ENCODE measurements at regions not wholly inside any gene's neighbourhood (a gene's known extent, or its start where the extent isn't known, plus 50 kb on each side); places are given as distances from the start of the nearest gene placed in this dataset.

DNA sequence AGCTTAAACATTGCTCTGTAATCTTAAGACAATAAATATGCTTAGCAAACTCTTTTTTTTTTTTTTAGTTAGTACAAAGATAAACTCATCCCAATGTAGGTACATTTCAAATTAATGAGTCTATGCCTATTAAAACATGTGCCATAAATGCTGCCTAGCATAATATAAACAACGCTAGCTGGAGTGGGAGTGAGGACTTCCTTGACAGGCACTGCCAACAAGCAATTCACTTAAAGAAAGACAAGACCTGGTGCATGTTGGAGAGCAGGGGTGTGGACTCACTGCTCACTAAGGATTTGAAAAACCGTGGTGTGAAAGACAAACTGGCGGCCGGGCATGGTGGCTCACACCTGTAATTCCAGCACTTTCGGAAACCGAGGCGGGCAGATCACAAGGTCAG lies 187.2 kb upstream of the RGS6 start:
- H3K9me3 ChIP-seq (ENCODE audit: control insufficient read depth in 4 of 4, insufficient read depth in 3 of 4, low read length in 3 of 4) = peaks cover 0 to 19% (median 4%) of the 10 kb centered on the region in 4 donors
- H3K27ac ChIP-seq (ENCODE audit: low read depth in 1 of 2, low read length in 1 of 2) = no peak overlapping the region
- H3K9ac ChIP-seq (ENCODE audit: insufficient read depth in 1 of 2, low read length in 2 of 2) = no peak overlapping the region
- ATAC-seq (ENCODE audit: insufficient read depth, low FRiP score) = no peak
- 69 to 92% methylated on average over 7 of the region's 7 CpGs for WGBS, 2 donors
- peaks cover 0 to 2% (median 0%) of the 10 kb centered on the region in 5 donors for H3K4me1 ChIP-seq (ENCODE audit: control insufficient read depth in 5 of 5, insufficient read depth in 5 of 5, low read length in 5 of 5)
- H3K27me3 ChIP-seq (ENCODE audit: control insufficient read depth in 3 of 3, insufficient read depth in 3 of 3, low read length in 2 of 3) = no peaks in the 10 kb centered on the region
- DNase-seq = no peak
- no peaks in the 10 kb centered on the region for H3K36me3 ChIP-seq (ENCODE audit: control insufficient read depth in 4 of 4, insufficient read depth in 4 of 4, low read length in 4 of 4)
- TF ChIP-seq, protein P1, sequence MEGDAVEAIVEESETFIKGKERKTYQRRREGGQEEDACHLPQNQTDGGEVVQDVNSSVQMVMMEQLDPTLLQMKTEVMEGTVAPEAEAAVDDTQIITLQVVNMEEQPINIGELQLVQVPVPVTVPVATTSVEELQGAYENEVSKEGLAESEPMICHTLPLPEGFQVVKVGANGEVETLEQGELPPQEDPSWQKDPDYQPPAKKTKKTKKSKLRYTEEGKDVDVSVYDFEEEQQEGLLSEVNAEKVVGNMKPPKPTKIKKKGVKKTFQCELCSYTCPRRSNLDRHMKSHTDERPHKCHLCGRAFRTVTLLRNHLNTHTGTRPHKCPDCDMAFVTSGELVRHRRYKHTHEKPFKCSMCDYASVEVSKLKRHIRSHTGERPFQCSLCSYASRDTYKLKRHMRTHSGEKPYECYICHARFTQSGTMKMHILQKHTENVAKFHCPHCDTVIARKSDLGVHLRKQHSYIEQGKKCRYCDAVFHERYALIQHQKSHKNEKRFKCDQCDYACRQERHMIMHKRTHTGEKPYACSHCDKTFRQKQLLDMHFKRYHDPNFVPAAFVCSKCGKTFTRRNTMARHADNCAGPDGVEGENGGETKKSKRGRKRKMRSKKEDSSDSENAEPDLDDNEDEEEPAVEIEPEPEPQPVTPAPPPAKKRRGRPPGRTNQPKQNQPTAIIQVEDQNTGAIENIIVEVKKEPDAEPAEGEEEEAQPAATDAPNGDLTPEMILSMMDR (IDR thresholded peaks at IDR 0.05; ENCODE audit: control extremely low read depth, extremely low read depth) = no peak
- H3K4me3 ChIP-seq = no peak overlapping the region

DNA sequence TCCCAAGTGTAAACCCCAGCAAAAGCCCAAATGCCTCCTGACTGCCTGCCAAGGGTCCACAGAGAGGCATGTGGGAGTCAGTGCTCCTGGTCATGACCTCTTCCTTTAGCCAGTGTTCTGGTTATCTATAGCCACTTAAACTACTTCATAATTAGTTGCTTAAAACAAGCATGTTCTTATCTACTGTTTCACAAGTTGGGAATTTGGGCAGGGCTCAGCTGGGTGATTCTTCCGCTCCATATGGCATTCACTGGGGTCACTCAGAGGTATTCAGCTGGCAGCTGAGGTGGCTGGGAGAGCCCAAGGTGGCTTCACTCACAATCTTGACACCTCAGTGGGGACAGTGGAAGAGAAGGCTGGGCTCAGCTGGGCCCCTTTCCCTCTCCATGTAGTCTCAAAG lies 184.0 kb upstream of the RGS6 start:
- H3K27me3 ChIP-seq (ENCODE audit: control insufficient read depth in 3 of 3, insufficient read depth in 3 of 3, low read length in 2 of 3) = no peaks in the 10 kb centered on the region
- no peak overlapping the region for H3K9ac ChIP-seq (ENCODE audit: insufficient read depth in 1 of 2, low read length in 2 of 2)
- ATAC-seq (ENCODE audit: insufficient read depth, low FRiP score) (no peak), DNase-seq (no peak)
- no peaks in the 10 kb centered on the region for H3K36me3 ChIP-seq (ENCODE audit: control insufficient read depth in 4 of 4, insufficient read depth in 4 of 4, low read length in 4 of 4)
- TF ChIP-seq, protein P1 (IDR thresholded peaks at IDR 0.05; ENCODE audit: control extremely low read depth, extremely low read depth) = no peak
- no peak overlapping the region for H3K4me3 ChIP-seq
- peaks cover 0 to 19% (median 4%) of the 10 kb centered on the region in 4 donors for H3K9me3 ChIP-seq (ENCODE audit: control insufficient read depth in 4 of 4, insufficient read depth in 3 of 4, low read length in 3 of 4)
- H3K4me1 ChIP-seq (ENCODE audit: control insufficient read depth in 5 of 5, insufficient read depth in 5 of 5, low read length in 5 of 5) = peaks cover 0 to 4% (median 0%) of the 10 kb centered on the region in 5 donors
- 98 to 100% methylated on average over 1 of the region's 1 CpG for WGBS, 2 donors
- no peak overlapping the region for H3K27ac ChIP-seq (ENCODE audit: low read depth in 1 of 2, low read length in 1 of 2)

DNA sequence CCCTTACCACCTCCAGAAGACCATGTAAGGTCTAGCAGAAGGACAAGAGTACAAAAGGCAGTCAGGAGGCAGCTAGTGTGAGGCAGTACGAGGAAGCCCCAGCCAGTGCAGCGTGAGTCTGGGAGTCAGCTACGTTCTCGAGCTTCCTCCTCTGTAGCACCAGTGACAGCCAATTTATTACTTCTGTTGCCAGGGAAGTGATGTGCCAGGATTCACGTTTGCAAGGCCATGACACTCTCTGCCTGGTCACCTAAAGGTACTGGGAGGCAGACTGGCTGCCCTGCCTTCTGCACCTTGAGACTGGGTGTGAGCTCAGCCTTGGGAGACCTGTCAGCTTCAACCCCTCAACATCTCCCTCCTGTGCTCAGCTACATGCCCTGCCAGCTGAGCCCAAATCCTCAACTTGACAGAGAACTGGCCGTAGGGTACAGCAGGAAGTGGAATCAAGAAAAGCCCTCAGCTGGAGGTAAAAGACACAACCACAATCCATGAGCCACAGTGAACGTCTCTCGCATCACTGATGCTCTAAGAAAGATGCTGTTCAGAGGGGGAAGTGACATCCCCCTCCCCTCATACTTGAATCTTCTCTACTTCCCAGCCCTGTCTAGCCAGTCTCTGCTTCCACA lies 182.5 kb upstream of the RGS6 start:
- TF ChIP-seq, protein P1 (IDR thresholded peaks at IDR 0.05; ENCODE audit: control extremely low read depth, extremely low read depth) = no peak
- Histone ChIP-seq H3K4me3 (no peak overlapping the region), H3K36me3 (ENCODE audit: control insufficient read depth in 4 of 4, insufficient read depth in 4 of 4, low read length in 4 of 4) (no peaks in the 10 kb centered on the region), H3K27me3 (ENCODE audit: control insufficient read depth in 3 of 3, insufficient read depth in 3 of 3, low read length in 2 of 3) (no peaks in the 10 kb centered on the region), H3K9ac (ENCODE audit: insufficient read depth in 1 of 2, low read length in 2 of 2) (no peak overlapping the region), H3K27ac (ENCODE audit: low read depth in 1 of 2, low read length in 1 of 2) (no peak overlapping the region), H3K4me1 (ENCODE audit: control insufficient read depth in 5 of 5, insufficient read depth in 5 of 5, low read length in 5 of 5) (peaks cover 0 to 6% (median 0%) of the 10 kb centered on the region in 5 donors), H3K9me3 (ENCODE audit: control insufficient read depth in 4 of 4, insufficient read depth in 3 of 4, low read length in 3 of 4) (peaks cover 0 to 19% (median 4%) of the 10 kb centered on the region in 4 donors)
- 32 to 49% methylated on average over 8 of the region's 8 CpGs for WGBS, 2 donors
- ATAC-seq (ENCODE audit: insufficient read depth, low FRiP score) = no peak
- DNase-seq = no peak

DNA sequence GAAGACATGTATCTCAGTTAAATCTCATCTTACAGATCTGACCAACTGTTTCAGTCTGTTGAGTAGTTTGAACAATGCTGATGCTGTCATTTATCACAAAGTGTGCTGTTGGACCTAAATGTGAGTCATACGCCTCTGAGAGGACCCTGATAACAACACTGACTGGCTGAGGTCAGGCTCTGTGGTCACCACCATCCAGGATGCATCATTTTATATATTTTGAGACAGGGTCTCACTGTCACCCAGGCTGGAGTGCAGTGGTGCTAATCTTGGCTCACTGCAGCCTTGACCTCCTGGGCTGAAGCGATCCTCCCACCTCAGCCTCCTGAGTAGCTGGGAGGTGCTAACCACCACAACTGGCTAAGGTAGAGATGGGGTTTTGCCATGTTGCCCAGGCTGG lies 181.0 kb upstream of the RGS6 start:
- H3K27me3 ChIP-seq (ENCODE audit: control insufficient read depth in 3 of 3, insufficient read depth in 3 of 3, low read length in 2 of 3) = no peaks in the 10 kb centered on the region
- TF ChIP-seq, protein P1 (IDR thresholded peaks at IDR 0.05; ENCODE audit: control extremely low read depth, extremely low read depth) = no peak
- no peak overlapping the region for H3K9ac ChIP-seq (ENCODE audit: insufficient read depth in 1 of 2, low read length in 2 of 2)
- no peak overlapping the region for H3K27ac ChIP-seq (ENCODE audit: low read depth in 1 of 2, low read length in 1 of 2)
- peaks cover 0 to 19% (median 4%) of the 10 kb centered on the region in 4 donors for H3K9me3 ChIP-seq (ENCODE audit: control insufficient read depth in 4 of 4, insufficient read depth in 3 of 4, low read length in 3 of 4)
- no peak for ATAC-seq (ENCODE audit: insufficient read depth, low FRiP score)
- peaks cover 0 to 6% (median 0%) of the 10 kb centered on the region in 5 donors for H3K4me1 ChIP-seq (ENCODE audit: control insufficient read depth in 5 of 5, insufficient read depth in 5 of 5, low read length in 5 of 5)
- no peak for DNase-seq
- H3K4me3 ChIP-seq = no peak overlapping the region
- no peaks in the 10 kb centered on the region for H3K36me3 ChIP-seq (ENCODE audit: control insufficient read depth in 4 of 4, insufficient read depth in 4 of 4, low read length in 4 of 4)
- 90 to 95% methylated on average over 2 of the region's 2 CpGs for WGBS, 2 donors

Measured in lung (tissue), 11 donors.